NCI-H526 (cell line): ENCODE measurements at regions not wholly inside any gene's neighbourhood (a gene's known extent, or its start where the extent isn't known, plus 50 kb on each side); places are given as distances from the start of the nearest gene placed in this dataset.
"Not testable (repeated sequence)": the region's sequence is repeated elsewhere in the genome, so short reads cannot be mapped to it uniquely, and the experiment has no call there.

Experiments used
- DNase-seq, 2 experiments: peaks; one replicate each; lab custom pipeline; 2025; lab: John Stamatoyannopoulos, UW

DNA sequence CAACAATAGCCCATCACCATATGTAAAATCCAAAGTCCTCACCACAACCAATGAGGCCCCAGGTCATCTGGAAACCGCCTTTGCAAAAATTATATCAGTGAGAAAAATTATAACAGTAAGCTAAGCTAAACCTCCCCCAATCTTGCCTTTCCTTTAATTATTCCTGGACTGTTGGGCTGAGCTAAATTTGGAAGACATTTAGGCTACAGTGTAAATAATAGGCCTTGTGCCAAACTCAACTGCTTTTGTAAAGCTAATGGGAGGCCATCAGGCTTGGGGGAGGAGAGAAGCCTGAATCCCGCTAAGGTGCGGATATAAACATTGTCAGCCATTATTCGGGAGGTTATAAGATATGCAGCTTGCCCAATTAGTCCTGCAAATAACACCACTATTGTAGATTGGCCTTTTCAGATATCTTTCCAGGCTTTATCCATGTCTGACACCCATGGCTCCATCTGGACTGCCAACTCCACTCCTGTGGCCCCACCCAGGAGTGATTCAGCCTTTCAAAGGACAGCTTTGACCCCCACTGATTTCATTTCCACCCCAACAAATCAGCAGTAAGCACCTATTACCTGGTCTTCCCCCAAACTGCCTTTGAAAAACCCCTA, 53.0 kb upstream of the CA12 start:
- DNase-seq, result no peak

DNA sequence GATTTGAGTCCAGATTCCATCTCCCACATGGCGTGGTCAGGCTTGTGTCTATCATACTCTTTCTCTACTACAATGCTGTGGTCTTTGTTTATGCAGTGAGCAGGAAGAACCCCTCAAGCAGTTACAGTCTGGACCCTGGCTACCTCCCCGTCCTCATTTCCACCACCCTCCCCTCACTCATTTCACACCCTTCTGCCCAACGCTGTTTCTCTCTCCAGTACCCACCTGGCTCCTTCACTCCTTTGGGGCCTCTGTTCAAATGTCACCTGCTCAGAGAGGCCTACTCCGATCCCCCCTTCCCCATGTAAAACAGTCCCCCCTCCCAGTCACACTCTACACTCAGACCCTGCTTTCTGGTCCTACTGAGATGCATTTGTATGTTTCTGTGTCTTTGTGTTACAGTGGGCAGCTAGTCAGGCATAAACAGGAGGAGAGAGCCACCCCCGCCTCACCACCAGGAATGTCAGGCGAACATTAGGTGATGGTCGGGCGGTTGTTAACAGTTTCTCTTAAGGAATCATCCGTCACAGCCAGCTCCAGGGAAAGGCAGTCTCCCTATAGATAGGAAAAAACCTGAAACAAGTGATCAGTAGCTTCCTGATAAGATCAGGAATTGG, 53.7 kb upstream of the CA12 start:
- no peak for DNase-seq

DNA sequence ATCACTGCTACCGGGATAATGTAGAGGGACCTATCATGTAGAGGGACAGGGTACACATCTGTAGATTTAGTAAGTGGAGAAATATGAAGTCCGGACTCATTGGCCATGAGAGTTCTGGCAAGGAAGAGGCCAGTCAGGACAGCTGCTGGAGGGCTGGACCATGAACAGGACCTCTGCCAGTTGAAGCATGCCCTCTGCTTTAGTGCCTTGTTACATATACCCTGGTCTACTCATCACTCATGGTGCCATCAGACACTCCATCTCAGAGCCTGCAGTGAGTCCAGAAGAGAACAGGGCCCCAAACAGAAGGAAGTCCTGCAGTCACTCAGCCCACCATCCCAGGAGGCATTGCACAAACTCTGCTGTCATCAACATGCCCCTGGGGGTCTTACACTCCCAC, 54.7 kb upstream of the CA12 start:
- no peak for DNase-seq

DNA sequence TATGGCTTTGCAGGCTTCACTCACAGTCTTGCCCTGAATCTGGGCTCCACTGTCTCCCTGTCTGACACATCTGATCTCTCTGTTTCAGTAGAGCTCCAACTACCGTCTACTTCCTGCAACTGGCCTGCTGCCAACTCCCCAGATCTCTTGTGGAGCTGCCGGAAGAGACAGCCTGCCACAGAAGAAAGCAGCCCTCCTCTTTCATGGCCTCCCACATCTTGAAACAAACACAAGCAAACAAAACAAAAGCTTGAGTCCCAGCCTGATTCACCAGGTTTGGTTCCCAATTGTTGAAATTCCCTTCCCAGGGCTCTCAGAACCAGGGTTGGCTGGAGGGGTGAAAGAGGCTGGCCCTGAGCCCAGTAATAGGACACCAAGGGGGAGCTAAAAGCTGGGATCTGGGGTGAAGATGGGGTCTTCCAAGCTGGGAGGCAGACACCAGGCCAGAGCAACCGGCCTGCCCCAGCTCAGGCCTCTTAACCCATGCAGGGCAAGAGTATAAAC, 55.3 kb upstream of the CA12 start:
- DNase-seq, result peak; percentile 17 to 60

DNA sequence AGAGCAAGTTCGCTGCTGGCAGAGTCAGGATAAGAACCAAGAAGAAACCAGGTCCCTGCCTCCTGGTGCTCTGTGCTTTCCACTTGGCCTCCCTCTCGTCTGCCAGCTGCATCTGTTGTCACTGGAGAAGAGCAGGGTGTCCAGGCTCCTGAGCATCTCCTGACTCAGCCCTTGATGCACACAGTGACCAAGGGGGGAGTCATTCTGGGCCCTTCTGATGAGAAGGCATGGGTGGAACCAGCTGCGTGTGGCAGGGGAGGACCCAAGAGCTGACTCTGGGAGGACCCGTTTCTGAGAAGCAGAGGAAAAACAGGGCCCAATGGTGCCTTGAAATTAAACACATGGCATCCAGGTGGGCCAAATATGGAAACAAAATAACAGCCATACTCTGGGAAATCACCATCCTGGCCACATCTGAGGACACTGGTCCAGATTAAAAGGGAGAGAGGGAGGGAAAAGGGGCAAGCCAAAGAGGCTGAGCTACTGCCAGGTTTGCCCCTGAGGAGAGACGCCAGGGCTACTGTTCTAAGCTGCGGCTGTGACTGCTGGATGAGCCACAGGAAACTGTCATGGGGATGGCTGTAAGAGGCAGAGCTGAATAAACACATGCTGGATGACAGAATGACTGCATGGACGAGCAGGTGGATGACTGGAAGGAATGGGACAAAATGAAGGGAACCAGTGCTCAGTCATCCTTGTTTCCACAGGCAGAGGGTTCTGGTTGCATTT, 58.1 kb upstream of the CA12 start:
- no peak for DNase-seq

DNA sequence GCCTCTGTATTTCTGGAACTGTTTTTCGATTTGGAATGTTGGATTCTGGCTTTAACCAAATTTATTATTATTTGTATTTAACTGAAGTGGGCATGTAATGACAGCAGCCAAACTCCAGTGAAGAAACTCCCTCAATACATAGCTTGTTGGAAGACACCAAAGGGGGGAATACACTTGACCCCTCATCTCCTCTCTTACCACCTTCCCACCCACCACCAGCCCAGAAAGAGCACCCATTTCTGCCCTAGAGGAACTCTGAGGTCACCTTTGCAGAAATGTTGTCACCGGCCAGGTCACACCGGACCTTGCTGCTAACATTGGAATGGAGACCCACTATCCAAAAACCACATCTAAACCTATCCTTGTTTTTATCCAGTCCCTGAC, 58.6 kb upstream of the CA12 start:
- DNase-seq, result no peak

DNA sequence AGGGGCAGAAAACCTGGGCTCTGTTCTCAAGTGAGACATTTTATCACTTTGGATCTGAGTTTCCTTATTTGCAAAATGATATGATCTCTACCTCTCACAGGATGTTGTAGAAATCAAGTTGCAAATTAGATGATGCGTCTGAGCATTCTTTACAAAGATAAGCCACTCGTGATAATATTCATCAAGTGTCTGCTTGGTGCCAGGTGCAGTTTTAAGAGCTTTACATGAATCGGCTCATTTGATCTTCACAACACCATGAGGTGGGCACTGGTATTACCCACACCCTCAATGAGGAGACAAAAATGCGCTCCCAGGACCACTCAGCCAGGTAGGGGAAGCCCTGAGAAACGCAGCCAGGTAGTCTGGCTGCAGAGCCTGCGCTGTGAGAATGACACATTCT, 59.1 kb upstream of the CA12 start:
- DNase-seq, result peak in 1 of 2 experiments; percentile 16

DNA sequence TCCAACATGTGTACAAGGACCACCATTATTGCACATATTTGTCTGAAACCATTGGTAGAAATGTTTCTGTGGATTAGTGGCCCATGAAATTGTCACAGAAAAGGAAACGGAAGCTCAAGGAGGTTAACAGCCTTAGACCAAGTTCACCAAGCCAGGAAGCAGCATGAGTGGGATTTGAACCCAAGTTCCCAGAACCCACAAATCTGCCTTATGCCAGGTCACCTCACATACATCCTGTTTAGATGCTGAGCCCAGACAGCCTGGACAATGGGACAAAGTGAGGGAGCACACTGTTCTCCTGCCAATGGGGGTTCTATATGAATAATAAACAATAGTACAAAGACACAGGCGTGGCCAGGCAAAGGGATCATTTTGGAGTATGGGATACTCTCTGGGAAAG, 59.6 kb upstream of the CA12 start:
- no peak for DNase-seq

DNA sequence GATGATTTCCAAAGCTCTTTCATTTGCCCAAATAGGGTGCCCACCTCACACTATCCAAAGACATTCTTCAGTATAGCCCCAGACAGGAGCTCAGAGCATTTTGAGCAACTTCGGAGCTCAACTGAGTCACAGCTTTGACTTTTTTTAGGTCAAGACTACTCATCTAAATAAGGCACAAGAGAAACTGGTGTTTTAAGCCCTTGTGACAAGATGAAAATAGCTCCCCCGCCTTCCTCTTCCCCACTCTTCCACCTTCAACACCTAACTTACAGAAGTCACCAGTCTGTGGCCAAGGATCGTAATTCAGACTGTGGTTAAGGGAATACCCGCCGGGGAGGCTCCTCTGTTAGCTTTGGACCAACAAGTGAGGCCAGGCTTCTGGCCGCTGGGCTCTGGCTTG, 60.4 kb upstream of the CA12 start:
- no peak for DNase-seq

DNA sequence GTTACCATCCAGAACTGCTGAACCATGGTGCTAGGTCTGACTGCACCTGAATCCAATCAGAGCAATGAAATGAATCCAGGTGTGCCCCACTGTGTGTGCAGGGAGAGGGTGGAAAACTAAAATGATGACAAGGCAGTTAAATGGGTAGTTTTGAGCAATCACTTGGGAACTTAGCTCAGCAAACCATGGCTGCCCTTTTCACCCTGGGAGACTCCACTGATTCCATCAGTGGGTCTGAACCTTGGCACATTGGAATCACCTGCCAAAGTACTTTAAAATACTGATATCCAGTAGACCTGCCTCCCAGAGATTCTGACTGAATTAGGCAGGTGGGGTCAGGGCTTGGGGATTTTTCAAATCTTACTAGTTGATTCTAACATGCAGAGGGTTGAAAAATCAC, 59.8 kb upstream of the USP3 start:
- DNase-seq, result no peak

DNA sequence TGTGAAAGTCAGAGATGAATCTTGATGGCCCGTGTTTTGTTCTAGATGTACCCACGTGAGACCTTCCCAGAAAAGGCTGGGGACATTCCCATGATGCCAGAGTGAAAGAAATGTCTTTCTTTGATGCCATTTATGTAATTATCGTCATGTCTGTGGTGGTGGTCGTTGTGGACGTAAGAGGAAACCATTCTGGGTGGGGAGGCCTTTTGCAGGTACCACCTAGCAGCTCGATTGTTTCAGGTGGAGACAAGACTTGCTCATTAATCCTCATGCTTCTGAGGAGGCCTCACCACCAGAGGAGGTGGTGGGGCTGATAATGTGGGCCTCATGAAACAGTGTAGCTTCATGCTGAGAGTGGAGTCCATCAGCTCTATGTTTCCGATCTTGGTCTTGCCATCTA, 58.1 kb upstream of the USP3 start:
- no peak for DNase-seq

DNA sequence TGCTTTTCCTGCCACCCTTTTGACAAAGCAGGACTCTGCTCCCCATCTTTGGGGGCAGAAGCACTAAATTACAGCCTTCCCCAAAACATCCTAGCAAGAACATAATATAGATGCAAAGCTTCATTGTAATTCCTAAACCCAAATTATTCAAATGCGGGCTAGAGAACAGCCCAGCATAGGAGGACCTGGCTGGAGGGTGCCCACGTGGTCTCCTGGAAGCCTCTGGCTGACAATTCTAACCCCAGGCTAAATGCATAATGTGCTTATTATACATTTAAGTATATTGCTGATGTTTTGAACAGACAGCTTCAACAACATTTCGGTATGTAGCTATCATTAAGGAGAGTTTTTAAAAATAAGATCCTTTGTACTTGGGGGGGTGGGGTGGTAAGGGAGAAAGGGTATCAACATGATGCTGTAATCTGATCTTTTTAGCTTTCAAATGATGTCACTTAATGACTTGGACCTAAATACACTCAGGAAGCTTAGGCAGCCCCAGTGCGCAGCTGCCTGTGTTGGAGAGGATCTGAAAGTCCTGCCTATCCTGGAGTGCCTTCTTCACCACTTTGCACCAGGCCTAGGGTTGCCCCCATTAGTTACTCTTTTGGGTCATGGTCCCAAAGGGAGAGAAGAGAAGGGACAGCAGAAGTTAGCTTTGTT, 57.2 kb upstream of the USP3 start:
- peak; percentile 50 to 75 for DNase-seq

DNA sequence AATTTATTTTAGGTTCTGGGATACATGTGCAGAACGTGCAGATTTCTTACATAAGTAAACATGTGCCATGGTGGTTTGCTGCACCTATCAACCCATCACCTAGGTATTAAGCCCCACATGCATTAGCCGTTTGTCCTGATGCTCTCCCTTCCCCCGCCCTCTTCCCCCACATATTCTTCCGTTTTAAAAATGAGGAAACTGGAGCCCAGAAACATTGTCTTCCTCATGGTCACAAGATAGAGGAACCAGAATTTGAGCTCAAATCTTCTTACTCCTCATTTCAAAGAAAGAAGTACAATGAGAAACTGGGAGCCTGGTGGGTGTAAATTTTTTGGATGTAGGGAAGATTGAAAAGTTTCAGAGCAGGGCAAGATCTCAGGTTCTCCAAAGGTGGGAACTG, 56.1 kb upstream of the USP3 start:
- no peak for DNase-seq

DNA sequence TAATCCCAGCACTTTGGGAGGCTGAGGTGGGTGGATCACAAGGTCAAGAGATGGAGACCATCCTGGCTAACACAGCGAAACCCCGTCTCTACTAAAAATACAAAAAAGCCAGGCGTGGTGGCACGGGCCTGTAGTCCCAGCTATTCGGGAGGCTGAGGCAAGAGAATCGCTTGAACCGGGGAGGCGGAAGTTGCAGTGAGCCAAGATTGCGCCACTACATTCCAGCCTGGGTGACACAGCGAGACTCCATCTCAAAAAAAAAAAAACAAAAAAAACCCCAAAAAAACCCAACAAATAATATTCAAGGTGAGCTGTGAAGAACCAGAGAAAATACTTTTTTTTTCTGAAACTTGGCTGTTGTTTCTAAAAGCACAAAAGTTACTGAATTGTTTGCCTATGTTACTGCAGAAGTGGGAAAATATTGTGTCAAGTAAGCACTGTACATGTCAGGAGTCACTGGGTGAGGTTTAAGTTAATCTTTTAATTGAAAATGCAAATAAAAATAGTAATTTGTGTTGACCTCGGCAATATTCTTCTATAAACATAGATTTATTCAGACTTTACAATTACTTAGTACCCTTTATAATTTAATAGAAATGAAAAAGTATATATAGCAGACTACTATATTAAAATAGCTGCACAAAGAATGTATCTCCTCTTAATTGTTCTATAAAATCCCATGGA, 55.4 kb upstream of the USP3 start:
- DNase-seq, result not testable (repeated sequence)

DNA sequence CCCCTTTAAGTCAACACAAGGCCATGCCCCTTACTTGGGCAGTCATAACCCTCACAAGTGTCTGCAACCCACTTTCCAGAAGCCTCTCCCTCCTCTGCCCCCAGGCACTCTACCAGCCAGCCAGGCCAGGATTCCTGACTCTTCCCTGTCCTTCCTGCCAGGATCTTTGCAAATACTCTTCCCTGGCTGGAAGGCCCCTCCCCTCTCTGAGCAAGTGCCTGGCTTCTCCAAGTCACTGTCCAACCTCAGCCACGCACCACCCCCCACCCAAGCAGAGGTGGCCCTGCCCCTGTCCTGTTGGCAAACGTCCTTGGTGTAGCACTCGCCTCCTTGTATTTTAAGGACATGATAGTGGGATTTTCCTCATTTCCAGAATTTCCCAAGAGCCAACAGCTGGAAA, 54.7 kb upstream of the USP3 start:
- DNase-seq, result peak in 1 of 2 experiments; percentile 66

DNA sequence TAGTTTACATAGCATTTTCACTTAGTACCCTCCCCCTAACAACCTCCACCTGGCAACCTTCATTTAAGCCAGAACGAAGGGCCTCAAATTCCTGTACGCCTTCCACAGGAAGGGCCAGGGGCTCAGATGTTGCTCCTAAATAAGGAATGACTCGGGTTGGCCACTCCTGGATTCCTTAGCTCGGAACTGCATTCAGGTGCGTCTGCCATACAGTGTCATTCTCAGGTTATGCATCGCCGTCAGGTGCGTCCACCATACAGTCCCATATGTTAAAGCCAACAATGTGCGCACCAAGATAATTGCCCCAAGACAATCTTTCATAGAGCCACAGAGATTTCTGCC, 53.5 kb upstream of the USP3 start:
- no peak for DNase-seq

DNA sequence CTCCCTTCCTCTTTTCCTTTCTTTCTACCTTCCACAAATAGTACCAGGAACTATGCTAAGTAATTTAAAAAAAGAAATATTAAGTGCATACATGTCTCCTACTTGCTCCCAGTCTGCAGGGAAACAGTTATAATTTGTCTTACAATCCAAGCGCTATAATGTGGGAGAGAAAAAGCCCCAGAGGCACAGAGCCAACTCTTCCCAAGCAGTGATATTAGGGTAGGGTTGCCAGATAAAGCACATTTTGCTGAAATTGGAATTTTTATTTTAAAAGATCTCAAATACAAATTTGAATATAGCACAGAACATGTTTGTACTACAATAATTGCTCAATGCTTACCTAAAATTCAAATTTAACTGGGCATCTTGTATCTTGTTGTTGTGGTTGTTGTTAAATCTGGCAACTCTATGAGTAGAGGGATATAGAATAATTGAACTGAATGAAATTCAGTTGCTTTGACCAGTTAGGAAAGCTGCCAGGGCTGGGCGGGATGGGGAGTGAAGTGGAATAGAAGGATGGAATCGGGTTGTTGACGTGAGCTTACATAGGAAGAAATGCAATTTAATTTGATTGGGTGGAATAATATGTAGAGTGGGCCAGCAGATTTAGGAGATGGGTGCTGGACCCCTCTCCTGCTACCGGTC, 52.6 kb upstream of the USP3 start:
- no peak for DNase-seq

DNA sequence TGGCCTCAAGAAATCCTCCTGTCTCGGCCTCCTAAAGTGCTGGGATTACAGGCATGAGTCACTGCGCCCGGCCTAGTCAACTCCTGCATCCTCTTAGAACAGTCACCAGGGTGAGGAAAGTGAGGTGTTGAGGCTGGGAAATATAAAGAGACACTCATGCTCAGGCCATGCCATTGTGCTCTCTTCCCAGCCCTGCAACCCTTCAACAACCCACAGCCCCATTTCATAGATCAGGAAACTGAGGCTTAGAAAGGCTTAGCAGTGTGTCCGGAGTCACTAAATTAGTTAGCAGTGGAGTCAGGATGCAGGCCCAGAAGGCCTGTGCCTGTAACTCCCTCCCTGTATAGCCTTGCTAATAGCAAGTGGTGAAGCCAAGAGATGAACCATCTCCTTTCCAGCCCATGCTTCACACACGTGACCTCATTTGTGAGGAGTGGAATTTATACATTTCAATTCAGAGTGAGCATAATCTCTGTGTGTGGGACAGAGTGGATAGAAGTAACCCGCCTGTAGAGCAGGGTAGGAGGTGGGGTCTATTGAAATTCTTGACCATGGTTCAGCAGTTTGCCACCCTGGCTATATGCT, 51.7 kb upstream of the USP3 start:
- DNase-seq, result no peak

DNA sequence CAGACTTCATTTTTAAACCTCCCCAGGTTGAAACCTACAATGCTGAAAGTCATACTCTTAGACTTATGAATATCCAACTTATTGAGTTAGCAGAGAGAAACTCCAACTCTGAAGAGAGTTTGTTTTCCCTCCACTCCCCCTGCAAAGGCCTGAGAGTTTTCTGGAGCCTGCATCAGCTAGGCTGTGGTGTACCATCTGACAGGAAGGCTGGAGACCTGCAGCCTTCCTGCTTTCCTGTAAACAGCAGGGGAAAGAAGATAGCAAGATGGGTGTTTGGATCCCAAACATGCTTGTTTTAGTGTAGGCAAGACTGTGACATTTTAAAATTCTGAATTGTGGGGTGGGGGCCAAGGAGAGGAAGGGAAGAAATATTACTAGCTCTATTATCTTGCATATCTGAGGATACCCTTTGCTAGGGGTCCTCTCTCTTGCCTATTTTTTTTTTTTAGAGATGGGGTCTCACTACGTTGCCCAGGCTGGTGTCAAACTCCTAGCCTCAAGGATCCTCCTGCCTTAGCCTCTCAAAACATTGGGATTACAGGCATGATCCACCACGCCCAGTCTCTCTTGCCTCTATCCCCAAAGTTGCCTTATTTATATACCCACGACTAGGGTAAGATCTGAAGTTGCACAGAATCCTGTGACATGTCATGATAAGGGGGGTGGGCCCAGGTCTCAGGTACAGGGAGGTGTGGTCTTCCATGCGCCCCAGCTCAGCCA, 51.0 kb upstream of the USP3 start:
- DNase-seq, result no peak

DNA sequence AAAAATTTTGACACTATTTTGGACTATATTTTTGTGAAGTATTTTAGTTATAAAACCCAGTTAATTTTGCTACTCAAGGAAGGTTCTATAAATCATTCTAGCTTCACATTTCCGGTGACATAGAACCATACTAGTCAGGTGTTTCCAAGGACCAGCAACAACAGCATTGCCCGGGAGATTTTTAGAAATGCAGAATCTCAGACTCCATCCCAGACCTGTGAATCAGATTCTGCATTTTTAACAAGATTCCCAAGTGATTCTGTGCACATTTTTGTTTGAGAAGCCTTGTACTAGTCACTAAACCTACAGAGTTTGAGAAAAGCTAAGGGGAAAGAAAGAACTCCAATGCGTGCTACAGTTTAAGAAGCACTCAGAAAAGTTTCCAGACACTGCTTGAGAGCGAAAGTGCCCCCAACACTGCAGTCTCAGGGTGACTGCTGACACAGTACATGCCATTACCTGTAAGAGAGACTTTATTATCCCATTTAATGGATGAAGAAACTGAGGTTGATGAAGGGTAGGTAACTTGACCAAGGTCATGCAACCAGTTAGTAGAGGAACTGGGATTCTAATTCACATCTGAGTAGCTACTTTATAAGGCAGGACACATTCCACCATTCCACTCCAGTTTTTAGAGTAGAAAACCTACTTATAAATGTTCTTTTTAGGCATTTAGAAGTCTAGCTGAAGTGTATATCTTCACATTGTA, 49.7 kb upstream of the USP3 start:
- DNase-seq, result no peak
